ENCODE measurements at regions not wholly inside any gene's neighbourhood (a gene's known extent, or its start where the extent isn't known, plus 50 kb on each side); places are given as distances from the start of the nearest gene placed in this dataset.

DNA sequence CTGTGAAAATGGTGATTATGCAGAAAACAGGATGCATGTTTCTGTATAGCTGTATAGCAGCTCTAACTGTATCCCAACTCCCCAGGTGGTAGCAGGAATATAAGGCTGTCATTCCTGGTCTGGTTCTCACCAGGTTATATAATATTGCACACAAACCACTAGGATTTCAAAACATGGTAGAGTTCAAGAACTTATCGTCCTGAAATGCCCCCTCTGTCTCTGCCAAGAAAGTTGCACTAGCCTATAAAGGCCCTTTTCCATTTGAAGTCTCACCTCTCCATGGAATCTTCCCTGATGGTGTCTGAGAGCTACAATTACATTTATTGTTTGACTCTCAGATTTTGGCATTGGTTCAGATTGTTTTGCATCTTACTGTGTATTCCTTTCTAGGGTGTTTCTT is 184.9 kb upstream of the FAM78B start:
- H3K4me2 ChIP-seq (ENCODE audit: low read length, poor library complexity, severe bottlenecking), result no peak overlapping the region
- 60% methylated on average over 1 of the region's 1 CpG for WGBS

DNA sequence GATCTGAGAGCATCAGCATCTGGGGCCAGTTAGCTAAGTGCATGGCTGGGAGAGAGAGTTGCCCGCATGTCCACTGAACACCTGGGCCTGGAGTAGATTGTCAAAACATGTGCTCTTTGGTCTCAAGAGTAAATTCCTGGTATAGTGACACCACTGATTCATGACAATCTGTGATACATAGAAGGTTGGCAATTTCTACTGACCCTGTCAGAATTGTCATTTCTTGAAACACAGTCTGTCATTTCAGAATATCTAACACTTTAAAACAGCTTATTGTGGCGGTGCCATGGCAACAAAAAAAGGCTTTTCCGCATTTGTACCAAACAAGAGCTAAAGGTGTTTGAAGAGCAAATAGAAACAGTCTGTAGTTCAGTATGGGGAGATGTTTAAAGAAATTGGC is 186.4 kb upstream of the FAM78B start:
- Histone ChIP-seq H4K8ac (ENCODE audit: low read length) (no peak overlapping the region), H3K4me3 (ENCODE audit: insufficient read depth in 1 of 2, low read depth in 1 of 2, low read length in 2 of 2) (no peak overlapping the region), H3K23ac (ENCODE audit: low read length in 2 of 2) (no peak overlapping the region), H3K9me3 (ENCODE audit: control insufficient read depth, low read length) (no peaks in the 10 kb centered on the region), H2AK5ac (ENCODE audit: low read length, severe bottlenecking) (no peak overlapping the region), H3K4me2 (ENCODE audit: low read length, poor library complexity, severe bottlenecking) (no peak overlapping the region), H3K27ac (ENCODE audit: low read length, poor library complexity, severe bottlenecking) (no peak overlapping the region), H2BK5ac (ENCODE audit: low read depth, low read length, poor library complexity, severe bottlenecking) (no peak overlapping the region), H2BK12ac (ENCODE audit: low read length in 2 of 2) (no peak overlapping the region), H3K9ac (ENCODE audit: low read length) (no peak overlapping the region), H3K14ac (ENCODE audit: low read length in 2 of 2) (no peak overlapping the region), H2AFZ (ENCODE audit: low read depth, low read length) (no peak overlapping the region), H2BK15ac (ENCODE audit: low read depth, poor library complexity, severe bottlenecking) (no peak overlapping the region), H4K91ac (ENCODE audit: low read length) (no peak overlapping the region), H3K36me3 (ENCODE audit: control insufficient read depth in 1 of 2, insufficient read depth in 2 of 2, low read depth in 1 of 2, low read length in 2 of 2) (no peaks in the 10 kb centered on the region), H3K4me1 (ENCODE audit: control insufficient read depth, insufficient read depth, low read depth, low read length) (no peaks in the 10 kb centered on the region), H3K4ac (ENCODE audit: low read depth in 1 of 2, low read length in 2 of 2) (no peak overlapping the region), H3K27me3 (ENCODE audit: control insufficient read depth in 1 of 2, insufficient read depth in 1 of 2, low read length in 2 of 2) (no peaks in the 10 kb centered on the region), H2BK120ac (ENCODE audit: low read depth, low read length) (no peak overlapping the region), H3K79me1 (replicated peaks; ENCODE audit: low read length, poor library complexity, severe bottlenecking) (no peaks in the 10 kb centered on the region), H3K18ac (ENCODE audit: low read depth in 1 of 2, low read length in 2 of 2) (no peak overlapping the region)
- no peak for DNase-seq
- WGBS, result 92% methylated on average over 3 of the region's 3 CpGs

More for the DNA sequence above, 184.9 kb upstream of the FAM78B start:
- Histone ChIP-seq H3K14ac (ENCODE audit: low read length in 2 of 2) (no peak overlapping the region), H3K9me3 (ENCODE audit: control insufficient read depth, low read length) (peaks cover 5% of the 10 kb centered on the region), H3K27ac (ENCODE audit: low read length, poor library complexity, severe bottlenecking) (no peak overlapping the region), H3K23ac (ENCODE audit: low read length in 2 of 2) (no peak overlapping the region), H3K79me1 (replicated peaks; ENCODE audit: low read length, poor library complexity, severe bottlenecking) (no peaks in the 10 kb centered on the region), H3K36me3 (ENCODE audit: control insufficient read depth in 1 of 2, insufficient read depth in 2 of 2, low read depth in 1 of 2, low read length in 2 of 2) (no peaks in the 10 kb centered on the region), H2BK15ac (ENCODE audit: low read depth, poor library complexity, severe bottlenecking) (no peak overlapping the region), H3K18ac (ENCODE audit: low read depth in 1 of 2, low read length in 2 of 2) (no peak overlapping the region), H3K27me3 (ENCODE audit: control insufficient read depth in 1 of 2, insufficient read depth in 1 of 2, low read length in 2 of 2) (no peaks in the 10 kb centered on the region), H2BK12ac (ENCODE audit: low read length in 2 of 2) (no peak overlapping the region), H3K4me3 (ENCODE audit: insufficient read depth in 1 of 2, low read depth in 1 of 2, low read length in 2 of 2) (no peak overlapping the region), H3K4ac (ENCODE audit: low read depth in 1 of 2, low read length in 2 of 2) (no peak overlapping the region), H3K4me1 (ENCODE audit: control insufficient read depth, insufficient read depth, low read depth, low read length) (no peaks in the 10 kb centered on the region), H4K8ac (ENCODE audit: low read length) (no peak overlapping the region), H2AK5ac (ENCODE audit: low read length, severe bottlenecking) (no peak overlapping the region), H2BK5ac (ENCODE audit: low read depth, low read length, poor library complexity, severe bottlenecking) (no peak overlapping the region), H4K91ac (ENCODE audit: low read length) (no peak overlapping the region), H2AFZ (ENCODE audit: low read depth, low read length) (no peak overlapping the region), H2BK120ac (ENCODE audit: low read depth, low read length) (no peak overlapping the region), H3K9ac (ENCODE audit: low read length) (no peak overlapping the region)
- no peak for DNase-seq

DNA sequence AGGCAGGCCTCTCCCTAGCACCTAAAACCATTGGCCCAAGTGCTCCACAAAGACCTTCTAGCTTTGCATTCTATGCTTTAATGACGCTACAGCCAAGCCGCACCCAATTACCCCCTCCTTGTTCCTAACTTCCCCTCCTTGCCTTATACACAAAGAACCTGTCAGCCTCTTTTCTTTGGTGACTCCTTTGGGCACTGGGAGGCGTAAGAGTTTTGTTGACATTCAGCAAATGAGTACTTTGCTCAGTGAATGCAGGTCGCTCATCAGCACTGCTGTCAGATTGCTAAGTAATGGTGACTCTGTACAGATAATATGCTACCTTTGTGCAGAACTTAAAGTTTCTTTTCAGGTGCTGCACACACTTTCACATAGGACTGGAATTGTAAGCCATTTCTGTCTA is 187.6 kb upstream of the FAM78B start:
- WGBS, result 67% methylated on average over 4 of the region's 4 CpGs
- no peak overlapping the region for H3K14ac ChIP-seq (ENCODE audit: low read length in 2 of 2)

DNA sequence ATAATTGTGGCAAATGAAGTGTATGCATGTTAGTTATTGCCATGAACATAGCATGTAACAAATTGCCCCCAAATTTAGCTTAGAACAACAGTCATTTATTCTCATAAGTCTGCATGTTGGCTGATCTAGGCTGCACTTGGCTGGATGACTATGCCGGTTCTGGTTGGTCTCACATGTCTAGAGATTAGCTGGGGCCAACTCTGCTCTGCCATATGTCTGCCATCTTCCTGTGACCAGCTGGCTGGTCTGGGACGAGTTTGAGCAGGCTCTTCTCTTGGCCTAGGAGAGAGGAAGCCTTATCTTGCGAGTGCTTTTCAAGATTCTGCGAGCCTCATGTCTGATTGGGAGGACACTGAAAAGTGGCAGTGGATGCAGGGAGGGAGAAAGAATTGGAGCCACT is 198.3 kb upstream of the FAM78B start:
- Histone ChIP-seq H3K36me3 (ENCODE audit: control insufficient read depth in 1 of 2, insufficient read depth in 2 of 2, low read depth in 1 of 2, low read length in 2 of 2) (no peaks in the 10 kb centered on the region), H3K79me1 (replicated peaks; ENCODE audit: low read length, poor library complexity, severe bottlenecking) (no peaks in the 10 kb centered on the region)
- WGBS, result 75% methylated on average over 4 of the region's 4 CpGs

More for the DNA sequence above, 187.6 kb upstream of the FAM78B start:
- H2BK5ac ChIP-seq (ENCODE audit: low read depth, low read length, poor library complexity, severe bottlenecking), result no peak overlapping the region
- no peaks in the 10 kb centered on the region for H3K9me3 ChIP-seq (ENCODE audit: control insufficient read depth, low read length)
- no peak overlapping the region for H3K4me3 ChIP-seq (ENCODE audit: insufficient read depth in 1 of 2, low read depth in 1 of 2, low read length in 2 of 2)
- DNase-seq, result no peak
- H3K18ac ChIP-seq (ENCODE audit: low read depth in 1 of 2, low read length in 2 of 2), result no peak overlapping the region
- H3K4me1 ChIP-seq (ENCODE audit: control insufficient read depth, insufficient read depth, low read depth, low read length), result no peaks in the 10 kb centered on the region
- no peak overlapping the region for H2BK12ac ChIP-seq (ENCODE audit: low read length in 2 of 2)
- H2BK120ac ChIP-seq (ENCODE audit: low read depth, low read length), result no peak overlapping the region
- H4K91ac ChIP-seq (ENCODE audit: low read length), result no peak overlapping the region
- H3K79me1 ChIP-seq (replicated peaks; ENCODE audit: low read length, poor library complexity, severe bottlenecking), result no peaks in the 10 kb centered on the region
- H3K27me3 ChIP-seq (ENCODE audit: control insufficient read depth in 1 of 2, insufficient read depth in 1 of 2, low read length in 2 of 2), result no peaks in the 10 kb centered on the region
- H3K4me2 ChIP-seq (ENCODE audit: low read length, poor library complexity, severe bottlenecking), result no peak overlapping the region
- no peak overlapping the region for H3K27ac ChIP-seq (ENCODE audit: low read length, poor library complexity, severe bottlenecking)
- no peak overlapping the region for H4K8ac ChIP-seq (ENCODE audit: low read length)
- H2BK15ac ChIP-seq (ENCODE audit: low read depth, poor library complexity, severe bottlenecking), result no peak overlapping the region
- H3K4ac ChIP-seq (ENCODE audit: low read depth in 1 of 2, low read length in 2 of 2), result no peak overlapping the region
- no peaks in the 10 kb centered on the region for H3K36me3 ChIP-seq (ENCODE audit: control insufficient read depth in 1 of 2, insufficient read depth in 2 of 2, low read depth in 1 of 2, low read length in 2 of 2)
- no peak overlapping the region for H2AFZ ChIP-seq (ENCODE audit: low read depth, low read length)
- H2AK5ac ChIP-seq (ENCODE audit: low read length, severe bottlenecking), result no peak overlapping the region
- no peak overlapping the region for H3K23ac ChIP-seq (ENCODE audit: low read length in 2 of 2)
- no peak overlapping the region for H3K9ac ChIP-seq (ENCODE audit: low read length)

More for the DNA sequence above, 198.3 kb upstream of the FAM78B start:
- Histone ChIP-seq H4K91ac (ENCODE audit: low read length) (no peak overlapping the region), H3K4ac (ENCODE audit: low read depth in 1 of 2, low read length in 2 of 2) (no peak overlapping the region), H3K9ac (ENCODE audit: low read length) (no peak overlapping the region), H3K27ac (ENCODE audit: low read length, poor library complexity, severe bottlenecking) (no peak overlapping the region), H3K4me1 (ENCODE audit: control insufficient read depth, insufficient read depth, low read depth, low read length) (no peaks in the 10 kb centered on the region), H3K4me2 (ENCODE audit: low read length, poor library complexity, severe bottlenecking) (no peak overlapping the region), H2BK120ac (ENCODE audit: low read depth, low read length) (no peak overlapping the region), H2AFZ (ENCODE audit: low read depth, low read length) (no peak overlapping the region), H2BK12ac (ENCODE audit: low read length in 2 of 2) (no peak overlapping the region), H3K18ac (ENCODE audit: low read depth in 1 of 2, low read length in 2 of 2) (no peak overlapping the region), H3K4me3 (ENCODE audit: insufficient read depth in 1 of 2, low read depth in 1 of 2, low read length in 2 of 2) (no peak overlapping the region), H4K8ac (ENCODE audit: low read length) (no peak overlapping the region), H3K23ac (ENCODE audit: low read length in 2 of 2) (no peak overlapping the region), H2BK15ac (ENCODE audit: low read depth, poor library complexity, severe bottlenecking) (no peak overlapping the region), H3K27me3 (ENCODE audit: control insufficient read depth in 1 of 2, insufficient read depth in 1 of 2, low read length in 2 of 2) (no peaks in the 10 kb centered on the region), H2AK5ac (ENCODE audit: low read length, severe bottlenecking) (no peak overlapping the region), H3K14ac (ENCODE audit: low read length in 2 of 2) (no peak overlapping the region), H2BK5ac (ENCODE audit: low read depth, low read length, poor library complexity, severe bottlenecking) (no peak overlapping the region), H3K9me3 (ENCODE audit: control insufficient read depth, low read length) (no peaks in the 10 kb centered on the region)
- no peak for DNase-seq

Data from mesenchymal stem cell (in vitro differentiated cells and primary cell).